GM21447 (cell line): ENCODE measurements at regions not wholly inside any gene's neighbourhood (a gene's known extent, or its start where the extent isn't known, plus 50 kb on each side); places are given as distances from the start of the nearest gene placed in this dataset.
"Not testable (repeated sequence)": the region's sequence is repeated elsewhere in the genome, so short reads cannot be mapped to it uniquely, and the experiment has no call there.

ENCODE experiments used
- ATAC-seq: cut with Tn5 transposase; IDR thresholded peaks from one replicate; pipeline ENCODE4 v1.9.1; 2021; ENCODE audit not compliant: unreplicated experiment

DNA sequence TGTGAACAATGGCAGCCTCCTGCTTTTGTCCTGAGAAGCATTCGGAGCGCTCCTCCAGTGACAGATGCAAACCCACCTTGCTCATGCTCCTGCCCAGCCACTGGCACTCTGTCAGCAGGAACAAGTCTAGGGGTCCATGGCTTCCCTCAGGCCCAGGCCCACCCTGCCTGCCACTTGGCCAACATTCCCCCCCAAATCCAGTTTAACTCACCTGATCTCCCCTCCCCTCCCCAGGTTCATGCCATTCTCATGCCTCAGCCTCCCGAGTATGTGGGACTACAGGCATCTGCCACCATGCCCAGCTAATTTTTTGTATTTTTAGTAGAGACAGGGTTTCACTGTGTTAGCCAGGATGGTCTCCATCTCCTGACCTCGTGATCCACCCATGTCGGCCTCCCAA lies 118.9 kb upstream of the TPTE start:
- not testable (repeated sequence) for ATAC-seq

DNA sequence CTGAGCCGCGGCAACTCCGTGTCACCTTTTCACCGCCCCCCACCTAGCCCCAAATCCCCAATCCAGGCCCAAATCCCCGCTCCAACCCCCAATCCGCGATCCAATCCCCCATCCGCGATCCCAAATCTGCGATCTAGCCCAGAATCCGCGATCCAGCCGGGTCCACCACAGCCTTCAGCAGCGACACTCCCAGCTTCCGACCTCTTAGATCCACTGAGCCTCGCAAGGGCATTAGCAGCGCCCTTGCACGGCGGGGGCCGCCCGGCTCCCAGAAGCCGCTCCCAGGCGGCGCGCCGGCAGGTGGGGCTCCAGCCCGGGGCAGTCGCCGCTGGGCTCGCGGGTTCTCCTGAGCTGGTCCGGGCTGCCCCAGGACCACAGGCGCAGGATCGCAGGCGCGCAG lies 116.1 kb upstream of the TPTE start:
- not testable (repeated sequence) for ATAC-seq

DNA sequence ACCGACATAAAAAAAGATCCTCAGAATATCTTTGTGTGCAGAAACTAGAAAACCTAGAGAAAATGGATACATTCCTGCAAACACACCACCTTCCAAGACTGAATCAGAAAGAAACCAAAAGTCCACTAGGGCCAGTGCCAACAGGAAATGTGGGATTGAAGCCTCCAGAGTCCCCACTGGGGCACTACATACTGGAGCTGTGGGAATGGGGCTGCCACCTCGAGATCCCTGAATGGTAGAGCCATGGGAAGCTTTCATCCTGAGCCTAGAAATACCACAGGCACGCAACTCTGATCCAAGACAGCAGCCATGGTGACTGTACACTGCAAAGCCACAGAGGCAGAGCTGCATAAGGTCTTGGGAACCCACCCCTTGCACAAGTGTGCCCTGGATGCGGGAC lies 111.6 kb upstream of the TPTE start:
- not testable (repeated sequence) for ATAC-seq

DNA sequence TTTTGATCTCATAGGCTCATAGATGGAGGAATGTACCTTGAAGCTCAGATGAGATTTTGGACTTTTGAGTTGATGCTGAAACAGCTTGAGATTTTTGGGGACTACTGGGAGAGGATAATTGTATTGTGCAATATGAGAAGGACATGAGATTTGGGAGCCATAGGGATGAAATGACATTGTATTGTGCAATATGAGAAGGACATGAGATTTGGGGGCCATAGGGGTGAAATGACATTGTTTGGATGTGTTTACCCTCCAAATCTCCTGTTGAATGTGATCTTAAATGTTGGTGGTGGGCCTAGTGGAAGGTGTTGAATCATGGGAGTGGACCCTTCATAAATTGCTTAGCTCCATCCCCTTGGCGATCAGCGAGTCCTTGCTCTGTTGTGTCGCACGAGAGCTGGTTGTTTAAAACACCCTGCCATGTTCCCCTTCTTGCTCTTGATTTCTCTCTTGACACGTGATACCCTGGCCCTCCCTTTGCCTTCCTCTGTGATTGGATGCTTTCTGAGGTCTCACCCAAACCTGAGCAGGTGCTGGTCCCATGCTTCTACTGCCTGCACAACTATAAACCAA lies 110.9 kb upstream of the TPTE start:
- ATAC-seq, result not testable (repeated sequence)

DNA sequence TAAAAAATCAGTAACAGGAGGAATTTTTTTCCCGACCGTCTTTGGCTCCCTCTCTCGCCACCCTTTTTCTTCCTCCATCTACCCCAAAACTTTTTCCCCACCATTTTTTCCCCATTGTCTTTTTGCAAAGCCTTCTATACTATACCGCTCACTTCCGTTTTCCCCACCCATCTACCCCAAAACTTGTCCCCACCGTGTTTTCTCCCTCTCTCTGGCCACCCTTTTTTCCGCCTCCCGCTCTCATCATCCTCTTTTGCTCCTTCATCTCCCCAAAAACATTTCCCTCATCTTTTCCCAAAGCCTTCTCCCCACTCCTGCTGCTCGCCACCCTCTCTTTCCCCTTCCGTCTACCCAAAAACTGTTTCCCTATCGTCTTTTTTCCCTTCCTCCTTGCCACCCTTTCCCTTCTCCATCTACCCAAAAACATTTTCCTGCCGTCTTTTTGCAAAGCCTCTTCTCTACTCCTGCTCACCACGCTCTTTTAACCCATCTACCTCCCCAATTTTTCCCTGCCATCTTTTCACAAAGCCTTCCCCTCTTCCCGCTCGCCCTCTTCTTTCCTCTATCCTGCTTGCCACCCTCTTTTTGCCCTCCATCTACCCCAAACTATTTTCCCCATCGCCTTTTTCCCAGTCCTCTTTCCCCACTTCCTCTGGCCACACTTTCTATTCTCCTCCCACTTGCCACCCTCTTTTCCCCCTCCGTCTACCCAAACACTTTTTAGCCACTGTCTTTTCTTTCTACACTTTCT lies 109.4 kb upstream of the TPTE start:
- ATAC-seq, result not testable (repeated sequence)

DNA sequence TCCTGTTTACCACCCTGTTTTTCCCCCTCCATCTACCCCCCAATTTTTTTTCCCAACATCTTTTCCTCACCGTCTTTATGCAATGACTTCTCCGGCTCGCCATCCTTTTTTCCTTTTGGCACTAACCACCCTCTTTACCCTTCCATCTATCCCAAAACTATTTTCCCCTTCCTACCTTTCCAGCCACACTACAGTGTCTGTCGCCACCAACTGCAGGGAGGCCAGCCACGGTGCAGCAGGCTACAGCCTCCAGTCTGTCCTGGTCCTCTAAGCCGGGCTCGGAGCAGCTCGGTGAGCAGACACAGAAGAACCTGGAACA lies 108.5 kb upstream of the TPTE start:
- ATAC-seq, result not testable (repeated sequence)

DNA sequence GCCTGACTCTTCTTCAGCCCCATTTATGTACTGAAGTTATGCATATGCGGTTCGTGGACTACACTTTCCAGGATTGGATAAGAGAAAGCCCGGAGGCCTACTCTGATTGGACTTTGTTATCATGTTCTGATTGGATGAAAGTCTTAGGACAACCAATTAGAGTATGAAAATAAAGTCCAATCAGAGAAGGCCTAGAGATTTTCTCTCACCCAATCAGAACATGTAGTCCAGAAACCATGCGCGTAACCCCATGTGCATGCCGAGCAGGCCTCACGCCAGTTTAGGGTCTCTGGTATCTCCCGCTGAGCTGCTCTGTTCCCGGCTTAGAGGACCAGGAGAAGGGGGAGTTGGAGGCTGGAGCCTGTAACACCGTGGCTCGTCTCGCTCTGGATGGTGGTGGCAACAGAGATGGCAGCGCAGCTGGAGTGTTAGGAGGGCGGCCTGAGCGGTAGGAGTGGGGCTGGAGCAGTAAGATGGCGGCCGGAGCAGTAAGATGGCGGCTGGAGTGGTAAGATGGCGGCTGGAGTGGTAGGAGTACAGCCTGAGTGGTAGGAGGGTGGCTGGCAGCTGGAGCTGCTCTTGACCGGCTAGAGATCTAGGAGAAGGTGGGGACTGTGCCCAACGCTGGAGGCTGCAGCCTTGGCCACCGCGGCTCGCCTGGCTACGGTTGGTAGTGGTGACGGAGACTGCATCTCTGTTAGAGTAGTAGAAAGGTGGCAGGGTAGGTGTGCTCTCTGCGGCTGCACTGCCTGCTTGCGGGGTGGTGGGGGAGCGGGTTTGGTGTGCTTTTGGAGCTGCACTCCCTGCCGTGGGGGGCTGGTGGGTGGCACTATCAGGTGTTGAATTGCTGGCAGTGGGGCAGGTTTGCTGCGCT lies 107.9 kb upstream of the TPTE start:
- ATAC-seq, result not testable (repeated sequence)

DNA sequence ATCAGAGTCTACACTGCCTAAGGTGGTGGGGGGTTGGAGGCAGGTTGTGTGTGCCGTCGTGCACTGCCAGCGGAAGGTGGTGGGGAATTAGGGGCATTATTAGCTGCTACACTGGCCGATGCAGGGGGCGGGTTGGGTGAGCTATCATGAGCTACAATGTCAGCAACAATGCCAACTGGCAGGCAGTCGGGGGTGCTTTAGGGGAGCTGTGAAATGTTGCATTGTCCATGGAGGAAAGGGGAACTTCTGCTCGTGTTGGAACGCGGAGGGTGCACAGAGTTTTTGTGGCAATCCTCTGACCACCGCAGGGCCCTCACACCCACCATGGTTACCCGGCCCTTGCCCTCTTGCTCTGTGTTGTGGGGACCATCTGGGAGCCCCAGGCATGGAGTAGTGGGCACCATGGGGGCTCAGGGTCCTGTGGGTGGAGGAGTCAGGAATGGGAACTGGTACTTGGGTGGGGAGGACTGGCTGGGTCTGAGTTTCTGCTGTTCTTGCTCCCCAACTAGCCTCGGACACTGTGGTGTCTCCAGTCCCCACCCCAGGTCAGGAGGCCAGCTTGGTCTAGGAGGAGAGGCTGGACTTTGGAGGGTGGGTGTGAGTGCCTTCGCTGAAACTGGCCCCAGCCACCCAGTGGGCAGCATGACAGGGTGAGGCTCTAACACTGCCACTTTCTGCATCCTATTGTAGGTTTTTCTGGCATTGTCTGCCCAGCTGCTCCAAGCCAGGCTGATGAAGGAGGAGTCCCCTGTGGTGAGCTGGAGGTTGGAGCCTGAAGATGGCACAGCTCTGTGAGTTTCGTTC lies 107.1 kb upstream of the TPTE start:
- not testable (repeated sequence) for ATAC-seq

DNA sequence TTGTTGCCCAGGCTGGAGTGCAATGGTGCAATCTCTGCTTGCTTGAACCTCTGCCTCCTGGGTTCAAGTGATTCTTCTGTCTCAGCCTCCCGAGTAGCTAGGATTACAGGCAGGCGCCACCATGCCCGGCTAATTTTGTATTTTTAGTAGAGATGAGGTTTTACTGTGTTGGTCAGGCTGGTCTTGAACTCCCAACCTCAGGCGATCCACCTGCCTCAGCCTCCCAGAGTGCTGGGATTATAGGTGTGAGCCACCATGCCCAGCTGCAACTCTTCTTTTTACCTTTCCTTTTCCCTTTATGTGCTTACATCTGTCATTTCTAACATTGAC lies 106.5 kb upstream of the TPTE start:
- ATAC-seq, result not testable (repeated sequence)

DNA sequence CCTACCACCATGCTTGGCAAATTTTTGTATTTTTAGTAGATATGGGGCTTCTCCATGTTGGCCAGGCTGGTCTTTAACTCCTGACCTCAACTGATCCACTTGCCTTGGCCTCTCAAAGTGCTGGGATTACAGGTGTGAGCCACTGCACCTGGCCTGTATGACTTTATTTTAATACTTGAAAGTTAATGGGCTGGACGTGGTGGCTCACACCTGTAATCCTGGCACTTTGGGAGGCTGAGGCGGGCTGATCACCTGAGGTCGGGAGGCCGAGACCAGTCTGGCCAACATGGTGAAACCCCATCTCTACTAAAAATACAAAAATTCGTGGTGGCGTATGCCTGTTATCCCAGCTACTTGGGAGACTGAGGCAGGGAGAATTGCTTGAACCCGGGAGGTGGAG lies 105.9 kb upstream of the TPTE start:
- not testable (repeated sequence) for ATAC-seq

DNA sequence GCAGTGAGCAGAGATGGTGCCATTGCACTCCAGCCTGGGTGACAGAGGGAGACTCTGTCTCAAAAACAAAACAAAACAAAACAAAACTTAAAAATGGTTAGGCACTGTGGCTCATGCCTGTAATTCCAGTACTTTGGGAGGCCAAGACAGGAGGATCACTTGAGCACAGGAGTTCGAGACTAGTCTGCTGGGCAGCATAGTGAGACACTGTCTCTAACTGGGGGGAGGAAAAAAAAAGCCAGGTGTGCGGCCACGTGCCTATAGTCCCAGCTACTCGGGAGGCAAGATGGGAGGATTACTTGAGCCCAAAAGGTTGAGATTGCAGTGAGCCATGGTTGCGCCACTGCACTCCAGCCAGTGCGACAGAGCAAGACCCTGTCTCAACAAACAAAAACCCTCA lies 105.5 kb upstream of the TPTE start:
- ATAC-seq, result not testable (repeated sequence)

DNA sequence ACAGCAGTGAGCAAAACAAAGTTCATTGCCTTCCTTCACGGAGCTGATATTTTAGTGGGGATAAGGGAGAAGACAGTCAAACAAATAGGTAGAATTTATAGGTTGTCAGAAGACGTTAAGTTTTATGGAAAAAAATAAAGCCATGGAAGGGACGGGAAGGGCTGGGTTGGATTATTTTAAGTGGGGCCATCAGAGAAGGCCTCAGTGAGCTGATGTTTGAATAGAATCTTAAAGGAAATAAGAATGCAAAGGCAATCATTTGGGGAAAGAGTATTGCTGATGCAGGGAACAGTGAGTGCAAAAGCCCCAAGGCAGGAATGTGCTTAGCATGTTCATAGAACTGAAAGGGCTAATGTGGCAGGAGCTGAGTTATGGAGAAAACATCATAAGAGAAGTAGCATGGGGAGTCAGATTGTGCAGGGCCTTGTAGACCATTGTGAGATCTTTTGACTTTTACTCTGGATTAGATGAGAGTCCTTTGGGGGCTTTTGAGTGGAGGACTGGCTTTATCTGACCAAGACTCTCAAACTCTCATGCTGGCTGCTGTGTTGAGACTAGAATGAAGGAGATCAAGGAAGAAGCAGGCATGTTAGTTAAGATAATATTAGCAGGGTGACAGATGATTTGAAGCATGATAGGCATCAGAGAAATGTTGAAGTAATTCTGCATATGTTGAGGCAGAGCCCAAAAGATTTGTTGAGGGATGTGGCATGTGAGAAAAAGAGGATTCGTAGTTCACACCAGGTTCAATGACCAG lies 104.5 kb upstream of the TPTE start:
- not testable (repeated sequence) for ATAC-seq

DNA sequence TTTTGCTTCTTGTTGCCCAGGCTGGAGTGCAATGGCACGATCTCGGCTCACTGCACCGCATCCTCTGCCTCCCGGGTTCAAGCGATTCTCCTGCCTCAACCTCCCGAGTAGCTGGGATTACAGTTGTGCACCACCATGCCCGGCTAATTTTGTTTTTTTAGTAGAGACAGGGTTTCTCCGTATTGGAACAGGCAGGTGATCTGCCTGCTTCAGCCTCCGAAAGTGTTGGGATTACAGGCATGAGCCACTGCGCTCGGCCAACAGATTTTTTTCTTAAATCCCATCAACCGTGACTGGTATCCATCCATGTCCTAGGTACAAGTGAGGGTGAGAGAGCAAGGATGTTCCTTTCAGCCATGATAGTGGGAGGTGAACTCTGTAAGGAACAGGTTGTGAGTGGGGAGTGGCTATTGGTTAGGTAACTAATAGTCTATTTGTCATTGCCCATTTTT lies 103.8 kb upstream of the TPTE start:
- not testable (repeated sequence) for ATAC-seq

DNA sequence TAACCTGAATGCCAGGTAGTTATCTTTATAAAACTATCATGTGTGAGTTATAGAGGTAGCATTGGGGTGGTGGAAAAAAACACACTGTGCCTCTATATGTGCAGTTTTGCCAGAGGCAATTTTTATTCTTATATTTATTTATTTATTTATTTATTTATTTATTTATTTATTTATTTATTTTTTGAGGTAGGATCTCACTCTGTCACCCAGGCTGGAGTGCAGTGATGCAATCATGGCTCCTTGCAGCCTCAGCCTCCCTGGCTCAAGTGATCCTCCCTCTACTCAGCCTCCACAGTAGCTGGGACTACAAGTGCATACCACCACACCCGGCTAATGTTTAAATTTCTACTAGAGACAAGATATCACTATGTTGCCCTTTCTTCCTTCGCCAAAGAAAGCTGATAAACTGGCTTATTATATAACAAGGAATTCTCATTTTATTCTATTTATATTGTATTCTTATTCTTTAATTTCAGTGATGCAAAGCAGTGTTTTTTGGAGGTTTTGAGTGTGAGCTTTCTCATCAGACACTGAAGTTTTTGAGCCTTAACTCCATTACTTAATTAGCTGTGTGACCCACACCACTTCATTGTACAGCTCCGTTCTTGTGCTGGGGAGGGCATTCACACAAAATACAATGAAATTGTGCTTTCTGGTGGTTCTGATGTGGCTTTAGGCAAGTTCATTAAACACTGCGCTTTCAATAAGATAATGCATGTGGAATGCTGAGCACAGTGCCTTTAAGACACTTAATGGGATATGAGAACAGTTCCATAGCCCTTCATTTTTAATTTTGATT lies 102.9 kb upstream of the TPTE start:
- not testable (repeated sequence) for ATAC-seq

DNA sequence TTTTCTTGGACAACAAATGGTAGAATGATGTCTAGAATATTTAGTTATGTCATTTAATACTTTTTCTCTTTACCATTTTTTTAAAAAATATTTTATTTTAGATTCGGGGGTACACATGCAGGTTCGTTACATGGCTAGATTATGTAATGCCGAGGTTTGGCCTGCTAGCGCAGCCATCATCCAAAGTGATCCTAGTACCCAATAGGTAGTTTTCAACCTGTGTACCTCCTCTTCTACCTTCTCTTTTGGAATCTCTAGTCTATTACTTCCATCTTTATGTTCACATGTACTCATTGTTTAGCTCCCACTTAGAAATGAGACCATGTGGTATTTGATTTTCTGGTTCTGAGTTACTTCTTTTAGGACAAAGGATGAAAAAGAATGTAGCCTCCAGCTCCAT lies 100.2 kb upstream of the TPTE start:
- not testable (repeated sequence) for ATAC-seq

DNA sequence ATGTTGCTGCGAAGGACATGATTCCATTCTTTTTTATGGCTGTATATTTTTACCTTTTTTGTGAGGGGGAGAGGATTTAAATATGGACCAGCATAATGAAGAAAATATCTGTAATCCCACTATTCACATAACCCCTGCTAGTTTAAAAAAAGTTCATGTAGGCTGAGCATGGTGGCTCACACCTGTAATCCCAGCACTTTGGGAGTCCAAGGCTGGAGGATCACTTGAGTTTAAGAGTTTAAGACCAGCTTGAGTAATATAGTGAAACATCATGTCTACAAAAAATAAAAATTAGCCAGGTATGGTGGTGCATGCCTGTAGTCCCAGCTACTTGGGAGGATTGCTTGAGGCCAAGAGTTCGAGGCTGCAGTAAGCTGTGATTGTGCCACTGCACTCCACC lies 99.8 kb upstream of the TPTE start:
- not testable (repeated sequence) for ATAC-seq

DNA sequence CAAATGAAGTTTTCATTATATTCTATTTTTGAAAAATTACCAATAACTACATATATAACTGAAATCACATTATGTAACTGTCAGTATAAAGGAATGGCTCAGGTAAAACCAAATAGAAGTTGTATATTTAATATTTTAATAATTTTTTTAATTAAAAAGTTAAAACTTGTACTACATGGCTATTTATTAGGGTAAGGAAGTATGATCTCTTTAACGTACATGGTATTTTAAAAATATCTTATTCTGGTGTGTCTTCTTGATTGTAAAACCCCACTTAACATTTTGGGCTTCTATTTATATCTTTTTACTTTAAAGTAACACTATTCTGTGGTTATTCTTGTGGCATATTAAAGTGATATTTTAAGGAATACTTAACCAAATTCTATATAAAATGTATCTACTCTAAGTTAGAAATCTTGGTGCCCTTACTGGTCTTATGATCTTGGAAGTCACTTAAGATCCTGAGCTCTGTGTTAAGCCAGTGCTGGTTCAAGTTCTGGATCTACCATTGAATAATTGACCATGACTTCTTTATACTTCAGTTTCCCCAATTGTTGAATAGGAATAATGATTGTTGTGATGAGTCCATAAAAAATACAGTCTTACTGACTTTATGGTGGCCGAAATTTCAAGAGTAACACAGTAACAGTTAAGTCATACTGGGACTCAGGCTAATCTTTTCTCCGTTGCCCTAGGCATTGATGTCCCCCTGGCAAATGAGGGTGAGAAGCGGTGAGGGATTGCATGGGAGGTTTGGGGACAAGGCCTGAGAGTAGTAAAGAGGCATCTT lies 97.1 kb upstream of the TPTE start:
- not testable (repeated sequence) for ATAC-seq

DNA sequence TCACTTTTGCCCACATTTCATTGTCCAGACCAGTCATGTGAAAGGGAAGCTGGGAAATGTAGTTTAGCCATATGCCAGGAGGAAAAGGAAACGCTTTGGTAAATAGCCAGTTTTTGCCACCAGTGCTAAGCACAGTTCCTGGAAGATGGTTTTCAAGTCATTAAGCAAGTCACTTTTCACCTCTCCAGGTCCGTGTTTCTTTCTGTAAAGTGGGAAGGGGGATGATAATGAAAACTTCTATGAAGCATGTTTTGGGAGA lies 96.6 kb upstream of the TPTE start:
- ATAC-seq, result not testable (repeated sequence)

DNA sequence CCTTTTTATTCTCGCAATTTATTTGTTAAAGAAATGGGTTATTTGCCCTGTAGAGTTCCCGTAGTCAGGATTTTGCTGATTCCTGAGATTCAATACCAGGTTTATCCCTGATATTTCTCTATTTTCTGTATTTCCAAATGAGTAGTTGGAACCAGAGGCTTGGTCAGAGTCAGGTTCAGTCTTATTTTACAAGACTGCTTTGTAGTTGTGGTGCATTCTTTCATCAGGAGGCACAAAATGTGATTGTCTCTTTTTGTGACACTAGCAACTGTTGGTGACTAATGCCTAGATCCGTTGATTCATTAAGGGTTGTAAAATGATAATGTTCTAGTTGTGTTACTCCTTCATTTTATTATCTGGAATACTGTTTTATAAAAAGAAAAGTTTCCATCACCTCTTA lies 95.5 kb upstream of the TPTE start:
- ATAC-seq, result no peak
